Endothelial cell of umbilical vein (primary cell): ENCODE measurements at regions not wholly inside any gene's neighbourhood (a gene's known extent, or its start where the extent isn't known, plus 50 kb on each side); places are given as distances from the start of the nearest gene placed in this dataset.

ENCODE experiments used
- BruUV-seq: library from RNA; stranded (reverse); fragments of 400-500 nt; replicated peaks from 2 replicates; lab custom pipeline; 2021; lab: Mats Ljungman, UMichigan
- CTCF ChIA-PET: fragments of 300-600, 350-600 bp; sonication (Branson Sonifier 250); formaldehyde crosslinking; loops from one replicate; lab custom pipeline; 2021; ENCODE audit warnings: antibody characterized with exemption, inconsistent platforms; lab: Charles Lee
- POLR2A ChIA-PET: fragments of 300-600, 350-600 bp; sonication (Branson Sonifier 250); formaldehyde crosslinking; loops from one replicate; lab custom pipeline; 2021; ENCODE audit warnings: antibody characterized with exemption, inconsistent platforms; lab: Charles Lee
- DNase-seq: peaks from one replicate; pipeline ENCODE4 v3.0.0-alpha.2; 2011; ENCODE audit warnings: low read depth, low spot score
- FAIRE-seq: peaks from 2 replicates; lab custom pipeline; 2011; peaks lifted over from hg19 to GRCh38; lab: Jason Lieb, UNC
- H2AFZ ChIP-seq: 2 replicates; pipeline ENCODE4 v1.6.0; 2012; ENCODE audit warnings: low read depth, low read length, control low read depth, inconsistent platforms
- H3K27ac ChIP-seq: 2 replicates; pipeline ENCODE4 v1.5.1; 2011; ENCODE audit warnings: low read depth, mild to moderate bottlenecking, control low read depth, low read length, moderate library complexity; ENCODE audit not compliant: insufficient read depth
- H3K27me3 ChIP-seq, 2 experiments: 2 replicates each; pipeline versions ENCODE4 v1.6.0 to v1.6.1; 2011; ENCODE audit warnings: low read length in 2 of 2, mixed read lengths in 1 of 2; ENCODE audit not compliant: control insufficient read depth in 2 of 2, insufficient read depth in 2 of 2
- H3K36me3 ChIP-seq, 2 experiments: 2 replicates in 1 of 2; 3 replicates in 1 of 2; pipeline ENCODE4 v1.5.1; 2011; ENCODE audit warnings: low read length in 2 of 2, mild to moderate bottlenecking in 1 of 2, moderate library complexity in 1 of 2; ENCODE audit not compliant: control insufficient read depth in 2 of 2, insufficient read depth in 2 of 2; ENCODE audit errors: extremely low read depth in 1 of 2
- H3K4me1 ChIP-seq: 3 replicates; pipeline ENCODE4 v1.5.1; 2011; ENCODE audit warnings: mild to moderate bottlenecking, low read length; ENCODE audit not compliant: control insufficient read depth, insufficient read depth; ENCODE audit errors: extremely low read depth
- H3K4me2 ChIP-seq: 2 replicates; pipeline ENCODE4 v1.6.1; 2011; ENCODE audit warnings: low read length, control low read depth, mixed read lengths; ENCODE audit not compliant: insufficient read depth
- H3K4me3 ChIP-seq, 3 experiments: fragments of 200-600 bp in 1 of 3; sonication (generic), shearing (Covaris generic) in 1 of 3; replicated peaks in 1 of 3; 2 replicates each; pipeline ENCODE4 v1.5.1; 2011 to 2016; ENCODE audit warnings: control low read depth in 3 of 3, low read length in 3 of 3, mild to moderate bottlenecking in 2 of 3, inconsistent platforms in 1 of 3, low read depth in 1 of 3, moderate library complexity in 1 of 3; ENCODE audit not compliant: insufficient read depth in 1 of 3
- H3K79me2 ChIP-seq: 2 replicates; pipeline ENCODE4 v1.6.0; 2012; ENCODE audit warnings: low read length, inconsistent platforms; ENCODE audit not compliant: control insufficient read depth, insufficient read depth
- H3K9ac ChIP-seq: replicated peaks from 2 replicates; pipeline ENCODE3; 2011; ENCODE audit warnings: low read length, control low read depth; ENCODE audit not compliant: insufficient read depth; ENCODE audit errors: extremely low read depth
- H3K9me1 ChIP-seq: replicated peaks from 3 replicates; pipeline ENCODE4 v1.6.0; 2011; ENCODE audit warnings: mild to moderate bottlenecking, low read length; ENCODE audit not compliant: control insufficient read depth, insufficient read depth; ENCODE audit errors: extremely low read depth
- H3K9me3 ChIP-seq: replicated peaks from 2 replicates; pipeline ENCODE4 v1.5.1; 2012; ENCODE audit warnings: low read length, inconsistent platforms; ENCODE audit not compliant: control insufficient read depth, insufficient read depth
- H4K20me1 ChIP-seq: replicated peaks from 2 replicates; pipeline ENCODE3; 2011; ENCODE audit warnings: mild to moderate bottlenecking, low read length; ENCODE audit not compliant: control insufficient read depth, insufficient read depth; ENCODE audit errors: extremely low read depth
- FOS ChIP-seq: IDR thresholded peaks from 2 replicates; pipeline ENCODE4 v1.6.1; 2011; ENCODE audit warnings: mild to moderate bottlenecking, low read length, moderate library complexity, borderline replicate concordance; ENCODE audit not compliant: insufficient read depth
- JUN ChIP-seq: IDR thresholded peaks from 2 replicates; pipeline ENCODE4 v1.6.1; 2011; ENCODE audit warnings: borderline replicate concordance, low read depth; ENCODE audit not compliant: insufficient read length, insufficient read depth
- MYC ChIP-seq: IDR thresholded peaks from one replicate; pipeline ENCODE4 v1.6.1; 2011; ENCODE audit warnings: mild to moderate bottlenecking, low read depth, low read length
- POLR2A ChIP-seq: IDR thresholded peaks from 2 replicates; pipeline ENCODE4 v1.6.1; 2012; ENCODE audit warnings: low read depth, mild to moderate bottlenecking, control low read depth, low read length
- dilution Hi-C: fragments of 300-500 bp; cut with MboI; formaldehyde crosslinking; loops from one replicate; pipeline ENCODE4 v1.15.0; 2019; ENCODE audit warnings: low sequenced_read_pairs; ENCODE audit not compliant: extremely low pct_ligation_motif_present
- intact Hi-C: fragments of 100-400 bp; cut with micrococcal nuclease; formaldehyde crosslinking; loops from one replicate; pipeline ENCODE4 v1.10.0; 2022

DNA sequence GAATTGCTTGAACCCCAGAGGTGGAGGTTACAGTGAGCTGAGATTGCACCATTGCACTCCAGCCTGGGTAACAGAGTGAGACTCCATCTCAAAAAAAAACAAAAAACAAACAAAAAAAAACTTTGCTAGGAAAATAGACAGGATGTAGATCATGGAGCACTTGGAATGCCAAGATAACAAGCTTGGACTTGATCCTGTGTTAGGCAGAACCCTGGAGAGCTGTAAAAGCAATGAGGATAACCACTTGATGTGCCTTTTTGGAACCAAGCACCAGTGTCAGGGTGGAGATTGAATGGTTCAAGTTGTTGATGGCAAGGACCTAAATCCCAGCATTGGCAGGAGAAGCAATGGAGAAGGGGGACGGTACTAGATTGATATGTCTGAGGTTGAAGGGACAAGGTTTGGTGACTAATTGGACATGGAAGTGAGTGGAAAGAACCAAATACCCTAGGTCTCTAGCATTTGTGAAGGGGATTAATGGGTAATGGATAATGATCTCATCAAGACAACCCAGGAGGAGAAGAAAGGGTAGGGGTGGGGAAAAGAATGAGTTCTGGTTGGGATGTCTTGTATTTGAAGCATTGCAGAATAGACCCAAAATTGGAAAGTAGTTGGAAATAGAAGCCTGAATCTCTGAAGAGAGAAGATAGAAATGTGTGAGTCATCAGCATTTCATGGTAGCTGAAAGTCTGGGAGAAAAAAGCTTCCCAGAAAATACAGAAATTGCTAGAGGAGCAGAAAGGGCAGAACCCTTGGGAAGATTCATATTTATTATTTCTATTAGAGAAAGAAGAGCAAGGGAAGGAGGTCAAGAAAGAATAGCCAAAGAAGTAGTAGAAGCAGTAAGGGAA, 176.7 kb downstream of the NUAK1 start:
- Histone ChIP-seq H3K4me2 (no peak overlapping the region), H3K4me3 (no peak overlapping the region), H3K4me1 (peaks cover 4% of the 10 kb centered on the region), H3K27ac (no peak overlapping the region), H3K36me3 (no peaks in the 10 kb centered on the region), H3K9ac (no peak overlapping the region), H2AFZ (no peak overlapping the region), H3K27me3 (no peaks in the 10 kb centered on the region), H3K9me1 (no peaks in the 10 kb centered on the region), H3K9me3 (no peaks in the 10 kb centered on the region), H4K20me1 (no peaks in the 10 kb centered on the region), H3K79me2 (no peaks in the 10 kb centered on the region)
- ChIA-PET CTCF (no interaction called here), POLR2A (no interaction called here)
- no TSS peak for BruUV-seq
- FAIRE-seq (no peak), DNase-seq (no peak)
- TF ChIP-seq FOS: peak; percentile 39
- no peak for TF ChIP-seq MYC
- dilution Hi-C loops: no loop called here
- intact Hi-C loops: no loop called here

DNA sequence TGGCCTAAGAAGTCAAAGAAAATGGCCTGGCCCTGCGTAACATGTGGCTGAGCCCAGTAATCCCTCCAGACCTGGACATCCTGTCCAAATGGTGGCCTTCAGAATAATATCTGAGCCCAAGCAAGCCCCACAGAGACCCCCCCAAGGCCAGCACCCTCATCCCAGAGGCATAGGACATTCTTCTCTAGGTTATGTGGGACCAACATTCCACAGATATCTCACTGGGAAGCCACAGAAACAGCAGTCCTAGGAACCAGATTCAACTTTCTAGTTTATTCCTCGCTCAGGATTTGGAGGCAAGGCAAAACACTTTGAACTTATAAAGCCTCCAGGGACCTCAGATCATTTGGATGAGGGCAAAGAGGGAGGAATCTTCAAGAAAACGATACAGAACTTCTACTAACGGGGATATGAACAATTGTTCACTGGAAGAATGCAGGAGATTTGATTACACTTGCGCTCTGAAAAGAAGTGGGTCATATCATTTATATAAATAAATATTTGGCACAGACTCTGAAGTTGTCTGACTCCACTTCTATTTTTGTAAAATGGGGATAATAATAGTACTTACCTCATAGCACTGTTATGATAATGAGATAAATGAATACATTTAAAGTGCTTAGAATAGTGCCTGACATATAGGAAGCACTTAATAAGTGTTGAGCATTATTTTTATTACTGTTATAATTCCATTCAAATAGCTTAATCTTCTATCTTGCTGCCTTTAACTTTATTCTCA, 171.5 kb downstream of the NUAK1 start:
- no peak overlapping the region for H3K9ac ChIP-seq
- H4K20me1 ChIP-seq: no peaks in the 10 kb centered on the region
- intact Hi-C loops: loop anchor here (1.0 to 2.0 kb wide), 2 partner anchors 32 to 169 kb away; no protein-coding TSS in a partner anchor
- dilution Hi-C loops: no loop called here
- DNase-seq: peak; percentile 18
- no peaks in the 10 kb centered on the region for H3K9me1 ChIP-seq
- H3K27ac ChIP-seq: peak overlapping the region; percentile 18
- H3K4me1 ChIP-seq: peaks cover 4% of the 10 kb centered on the region
- no TSS peak for BruUV-seq
- ChIA-PET CTCF (no interaction called here), POLR2A (no interaction called here)
- no peak for FAIRE-seq
- no peak for TF ChIP-seq POLR2A
- TF ChIP-seq JUN: peak; percentile 3
- no peak overlapping the region for H2AFZ ChIP-seq
- no peak overlapping the region for H3K4me3 ChIP-seq
- no peaks in the 10 kb centered on the region for H3K9me3 ChIP-seq
- H3K79me2 ChIP-seq: no peaks in the 10 kb centered on the region
- H3K27me3 ChIP-seq: no peaks in the 10 kb centered on the region
- no peaks in the 10 kb centered on the region for H3K36me3 ChIP-seq
- H3K4me2 ChIP-seq: no peak overlapping the region
